ENCODE measurements at regions not wholly inside any gene's neighbourhood (a gene's known extent, or its start where the extent isn't known, plus 50 kb on each side); places are given as distances from the start of the nearest gene placed in this dataset.

DNA sequence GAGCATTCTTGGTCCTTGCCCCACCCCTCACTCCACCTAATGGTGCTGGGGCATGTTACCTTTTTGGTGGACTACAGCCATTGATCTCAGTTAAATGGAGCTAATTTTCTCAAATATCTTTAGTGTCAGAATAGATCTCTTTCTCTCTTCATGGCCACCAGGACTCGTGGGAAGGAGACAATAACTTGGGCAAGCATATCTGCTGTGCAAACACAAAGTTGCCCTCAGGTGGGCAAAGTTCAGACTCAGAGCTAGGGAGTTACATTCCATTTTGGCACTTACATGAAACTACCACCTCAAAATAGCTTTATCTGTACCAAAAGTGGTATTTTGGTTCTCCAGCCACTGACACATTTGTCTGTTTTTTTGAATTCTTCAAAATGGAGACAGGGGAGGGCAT, 671.9 kb upstream of the KLF4 start:
- no peaks in the 10 kb centered on the region for H3K27me3 ChIP-seq (ENCODE audit: control insufficient read depth in 5 of 5, insufficient read depth in 4 of 5, low read length in 5 of 5)
- H3K4me3 ChIP-seq (ENCODE audit: low read depth in 1 of 5, low read length in 5 of 5), result no peak overlapping the region
- no peak overlapping the region for H3K9ac ChIP-seq (ENCODE audit: low read length in 5 of 5)
- no peak overlapping the region for H3K27ac ChIP-seq (ENCODE audit: low read depth, low read length)
- H3K9me3 ChIP-seq (ENCODE audit: control insufficient read depth in 5 of 5, low read length in 5 of 5), result no peaks in the 10 kb centered on the region
- H3K36me3 ChIP-seq (ENCODE audit: control insufficient read depth in 5 of 5, insufficient read depth in 5 of 5, low read length in 5 of 5), result no peaks in the 10 kb centered on the region
- peaks cover 0 to 6% (median 2%) of the 10 kb centered on the region in 5 donors for H3K4me1 ChIP-seq (ENCODE audit: control insufficient read depth in 5 of 5, insufficient read depth in 5 of 5, low read length in 5 of 5)

DNA sequence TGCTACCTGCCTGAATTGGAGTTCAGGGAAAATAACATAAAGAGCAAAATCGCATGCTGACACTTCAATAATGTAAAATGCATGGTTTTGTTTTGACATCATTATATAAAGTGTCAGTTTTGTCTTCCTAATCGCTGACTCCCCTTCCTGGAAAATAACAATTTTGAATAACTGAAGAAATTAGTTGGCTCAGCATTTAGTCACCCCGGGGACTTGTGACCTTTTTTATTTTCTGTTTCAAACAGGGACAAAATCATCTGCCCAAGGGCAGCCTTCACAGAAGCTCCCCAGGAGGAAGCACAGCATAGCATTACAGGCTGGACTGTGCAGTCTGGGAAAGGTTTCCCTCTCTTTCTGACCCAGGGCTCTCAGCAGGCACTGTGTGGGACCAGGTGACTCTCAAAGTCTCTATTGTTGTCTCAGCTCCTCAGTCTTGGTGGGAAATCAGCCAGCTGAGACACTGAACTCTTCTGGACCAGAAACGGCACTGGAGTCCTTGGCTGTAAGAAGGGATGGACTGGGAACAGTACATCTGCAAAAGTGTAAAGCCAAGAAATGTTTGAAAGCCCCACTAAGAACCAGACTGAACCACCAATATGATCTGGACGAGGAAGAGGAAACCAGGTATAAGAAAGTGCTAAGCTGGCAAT, 671.3 kb upstream of the KLF4 start:
- Histone ChIP-seq H3K9me3 (ENCODE audit: control insufficient read depth in 5 of 5, low read length in 5 of 5) (no peaks in the 10 kb centered on the region), H3K27ac (ENCODE audit: low read depth, low read length) (no peak overlapping the region), H3K9ac (ENCODE audit: low read length in 5 of 5) (no peak overlapping the region), H3K4me3 (ENCODE audit: low read depth in 1 of 5, low read length in 5 of 5) (no peak overlapping the region), H3K27me3 (ENCODE audit: control insufficient read depth in 5 of 5, insufficient read depth in 4 of 5, low read length in 5 of 5) (no peaks in the 10 kb centered on the region), H3K4me1 (ENCODE audit: control insufficient read depth in 5 of 5, insufficient read depth in 5 of 5, low read length in 5 of 5) (peaks cover 0 to 6% (median 2%) of the 10 kb centered on the region in 5 donors), H3K36me3 (ENCODE audit: control insufficient read depth in 5 of 5, insufficient read depth in 5 of 5, low read length in 5 of 5) (no peaks in the 10 kb centered on the region)

DNA sequence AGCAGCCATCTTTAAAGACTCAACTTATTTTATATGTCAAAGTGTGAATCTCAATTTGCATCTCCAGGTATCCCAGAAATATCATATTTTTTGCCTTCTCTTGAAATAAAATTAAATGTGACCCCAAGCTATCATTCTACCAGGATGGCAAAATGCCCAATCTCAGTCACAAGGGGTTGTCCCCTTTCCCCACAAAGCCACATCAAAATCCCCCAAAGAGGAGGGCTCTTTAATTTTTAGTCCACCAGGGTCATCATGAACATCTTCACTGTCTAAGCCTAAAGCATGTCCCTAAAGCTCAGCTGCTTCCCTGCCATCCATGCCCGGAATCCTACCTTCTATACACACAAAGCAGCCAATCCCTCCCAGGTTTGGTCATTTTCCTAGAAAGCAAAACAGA, 670.5 kb upstream of the KLF4 start:
- no peaks in the 10 kb centered on the region for H3K9me3 ChIP-seq (ENCODE audit: control insufficient read depth in 5 of 5, low read length in 5 of 5)
- no peaks in the 10 kb centered on the region for H3K27me3 ChIP-seq (ENCODE audit: control insufficient read depth in 5 of 5, insufficient read depth in 4 of 5, low read length in 5 of 5)
- H3K4me1 ChIP-seq (ENCODE audit: control insufficient read depth in 5 of 5, insufficient read depth in 5 of 5, low read length in 5 of 5), result peaks cover 0 to 6% (median 2%) of the 10 kb centered on the region in 5 donors
- no peak overlapping the region for H3K27ac ChIP-seq (ENCODE audit: low read depth, low read length)
- H3K9ac ChIP-seq (ENCODE audit: low read length in 5 of 5), result no peak overlapping the region
- no peaks in the 10 kb centered on the region for H3K36me3 ChIP-seq (ENCODE audit: control insufficient read depth in 5 of 5, insufficient read depth in 5 of 5, low read length in 5 of 5)
- no peak overlapping the region for H3K4me3 ChIP-seq (ENCODE audit: low read depth in 1 of 5, low read length in 5 of 5)

DNA sequence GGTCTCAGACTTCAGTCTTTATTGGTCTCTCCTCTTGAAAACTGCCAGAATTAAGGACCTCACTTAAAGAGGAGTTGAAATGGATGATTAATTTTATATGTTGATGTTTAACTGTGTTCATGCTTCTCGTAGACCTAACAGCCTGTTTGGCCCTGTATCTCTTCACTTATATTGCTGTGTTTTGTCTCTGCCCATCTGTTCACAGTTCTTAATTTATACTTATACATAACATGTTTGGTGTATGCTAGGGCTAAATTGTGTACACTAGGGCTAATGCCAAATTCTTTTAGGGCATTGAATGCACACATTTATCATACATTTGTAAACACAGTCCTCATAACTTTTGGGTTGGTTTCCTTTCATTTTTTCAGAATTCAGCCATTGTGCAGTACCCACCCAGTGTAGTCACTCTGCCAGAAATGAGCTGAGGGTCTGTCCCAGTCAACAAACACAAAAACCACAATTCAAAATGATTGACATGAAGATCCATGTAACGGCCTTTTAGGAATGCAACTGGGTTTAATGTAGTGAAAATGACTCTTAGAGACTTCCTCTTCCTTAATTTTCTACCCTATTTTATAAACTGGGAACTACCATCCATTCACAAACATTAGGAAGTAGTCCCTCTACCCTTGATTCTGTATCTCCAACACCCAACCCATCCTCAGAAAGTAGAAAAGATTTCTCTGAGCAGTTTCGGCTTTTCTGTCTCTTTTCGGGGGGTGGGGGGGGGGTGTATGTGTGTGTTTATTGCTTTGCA, 668.8 kb upstream of the KLF4 start:
- no peaks in the 10 kb centered on the region for H3K27me3 ChIP-seq (ENCODE audit: control insufficient read depth in 5 of 5, insufficient read depth in 4 of 5, low read length in 5 of 5)
- no peak overlapping the region for H3K27ac ChIP-seq (ENCODE audit: low read depth, low read length)
- H3K9ac ChIP-seq (ENCODE audit: low read length in 5 of 5), result no peak overlapping the region
- H3K9me3 ChIP-seq (ENCODE audit: control insufficient read depth in 5 of 5, low read length in 5 of 5), result no peaks in the 10 kb centered on the region
- no peaks in the 10 kb centered on the region for H3K36me3 ChIP-seq (ENCODE audit: control insufficient read depth in 5 of 5, insufficient read depth in 5 of 5, low read length in 5 of 5)
- no peak overlapping the region for H3K4me3 ChIP-seq (ENCODE audit: low read depth in 1 of 5, low read length in 5 of 5)
- peaks cover 0 to 8% (median 2%) of the 10 kb centered on the region in 5 donors for H3K4me1 ChIP-seq (ENCODE audit: control insufficient read depth in 5 of 5, insufficient read depth in 5 of 5, low read length in 5 of 5)

DNA sequence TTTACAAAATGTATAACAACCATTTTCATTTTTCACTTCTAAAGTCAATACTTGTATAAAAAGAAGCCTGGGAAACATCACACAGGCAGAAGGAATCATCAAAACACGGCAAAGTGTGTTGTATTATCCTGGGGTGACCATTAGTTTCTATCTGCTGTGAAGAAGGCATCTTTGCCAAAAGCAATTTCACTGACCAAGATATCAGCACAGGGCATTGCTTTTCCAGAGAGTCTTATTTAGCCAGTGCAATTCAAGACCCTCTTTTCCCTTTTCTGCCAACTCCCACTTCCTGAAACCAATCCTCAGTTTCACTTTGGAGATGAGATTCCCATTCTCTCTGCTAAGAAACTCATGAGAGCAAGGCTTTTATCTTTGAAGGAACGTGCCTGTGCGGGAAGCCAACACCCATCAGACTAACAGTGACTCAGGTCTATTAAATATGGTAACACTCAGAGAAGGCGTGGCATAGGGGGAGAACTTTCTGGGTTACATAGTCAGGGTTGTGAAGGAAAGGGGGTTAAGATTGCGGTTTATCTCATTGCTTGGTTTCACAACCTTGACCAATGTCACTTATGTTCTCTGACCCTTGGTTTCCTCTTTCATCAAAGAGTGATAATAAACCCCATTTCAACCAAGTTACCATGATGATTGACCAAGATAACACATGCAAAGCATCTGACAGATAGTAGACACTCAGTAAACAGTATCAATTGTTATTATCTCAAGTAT, 666.9 kb upstream of the KLF4 start:
- Histone ChIP-seq H3K4me3 (ENCODE audit: low read depth in 1 of 5, low read length in 5 of 5) (no peak overlapping the region), H3K27me3 (ENCODE audit: control insufficient read depth in 5 of 5, insufficient read depth in 4 of 5, low read length in 5 of 5) (no peaks in the 10 kb centered on the region), H3K9ac (ENCODE audit: low read length in 5 of 5) (no peak overlapping the region), H3K27ac (ENCODE audit: low read depth, low read length) (no peak overlapping the region), H3K9me3 (ENCODE audit: control insufficient read depth in 5 of 5, low read length in 5 of 5) (no peaks in the 10 kb centered on the region), H3K36me3 (ENCODE audit: control insufficient read depth in 5 of 5, insufficient read depth in 5 of 5, low read length in 5 of 5) (no peaks in the 10 kb centered on the region), H3K4me1 (ENCODE audit: control insufficient read depth in 5 of 5, insufficient read depth in 5 of 5, low read length in 5 of 5) (peaks cover 0 to 13% (median 2%) of the 10 kb centered on the region in 5 donors)

- H3K27me3 ChIP-seq (ENCODE audit: control insufficient read depth in 5 of 5, insufficient read depth in 4 of 5, low read length in 5 of 5), result no peaks in the 10 kb centered on the region
- H3K27ac ChIP-seq (ENCODE audit: low read depth, low read length), result no peak overlapping the region
- no peak overlapping the region for H3K9ac ChIP-seq (ENCODE audit: low read length in 5 of 5)
- H3K9me3 ChIP-seq (ENCODE audit: control insufficient read depth in 5 of 5, low read length in 5 of 5), result no peaks in the 10 kb centered on the region
- no peak overlapping the region for H3K4me3 ChIP-seq (ENCODE audit: low read depth in 1 of 5, low read length in 5 of 5)
- no peaks in the 10 kb centered on the region for H3K36me3 ChIP-seq (ENCODE audit: control insufficient read depth in 5 of 5, insufficient read depth in 5 of 5, low read length in 5 of 5)
- peaks cover 4 to 31% (median 19%) of the 10 kb centered on the region in 5 donors for H3K4me1 ChIP-seq (ENCODE audit: control insufficient read depth in 5 of 5, insufficient read depth in 5 of 5, low read length in 5 of 5)
Measured at GRCh38 chr9:108153416-108153815, 663.8 kb upstream of the KLF4 start.

- Histone ChIP-seq H3K4me1 (ENCODE audit: control insufficient read depth in 5 of 5, insufficient read depth in 5 of 5, low read length in 5 of 5) (peaks cover 4 to 31% (median 19%) of the 10 kb centered on the region in 5 donors), H3K9ac (ENCODE audit: low read length in 5 of 5) (no peak overlapping the region), H3K27me3 (ENCODE audit: control insufficient read depth in 5 of 5, insufficient read depth in 4 of 5, low read length in 5 of 5) (no peaks in the 10 kb centered on the region), H3K27ac (ENCODE audit: low read depth, low read length) (no peak overlapping the region), H3K9me3 (ENCODE audit: control insufficient read depth in 5 of 5, low read length in 5 of 5) (peaks cover 0 to 2% (median 0%) of the 10 kb centered on the region in 5 donors), H3K36me3 (ENCODE audit: control insufficient read depth in 5 of 5, insufficient read depth in 5 of 5, low read length in 5 of 5) (no peaks in the 10 kb centered on the region), H3K4me3 (ENCODE audit: low read depth in 1 of 5, low read length in 5 of 5) (peak overlapping the region in 1 of 5 donors; percentile 17)
Measured at GRCh38 chr9:108150736-108151586, 661.4 kb upstream of the KLF4 start.

DNA sequence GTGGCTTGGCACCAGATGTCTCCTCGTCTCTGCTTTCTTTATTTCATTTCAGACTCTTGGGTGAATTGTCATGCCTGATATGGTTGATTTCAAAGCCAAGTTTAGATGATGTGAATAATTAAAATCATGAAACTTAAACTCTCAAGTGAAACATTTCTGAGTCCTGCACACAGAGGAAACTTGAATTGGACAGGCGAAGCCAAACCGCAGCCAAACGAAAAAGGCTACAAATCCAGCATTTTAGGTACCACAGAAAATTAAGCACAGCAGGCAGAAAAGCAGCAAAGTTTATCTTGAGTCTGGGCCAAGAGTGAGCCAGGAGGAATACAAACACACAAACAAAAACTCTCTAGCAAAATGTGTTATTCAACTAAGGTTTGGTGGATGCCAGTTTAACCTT, 659.8 kb upstream of the KLF4 start:
- Histone ChIP-seq H3K27ac (ENCODE audit: low read depth, low read length) (no peak overlapping the region), H3K9me3 (ENCODE audit: control insufficient read depth in 5 of 5, low read length in 5 of 5) (peaks cover 0 to 2% (median 0%) of the 10 kb centered on the region in 5 donors)

DNA sequence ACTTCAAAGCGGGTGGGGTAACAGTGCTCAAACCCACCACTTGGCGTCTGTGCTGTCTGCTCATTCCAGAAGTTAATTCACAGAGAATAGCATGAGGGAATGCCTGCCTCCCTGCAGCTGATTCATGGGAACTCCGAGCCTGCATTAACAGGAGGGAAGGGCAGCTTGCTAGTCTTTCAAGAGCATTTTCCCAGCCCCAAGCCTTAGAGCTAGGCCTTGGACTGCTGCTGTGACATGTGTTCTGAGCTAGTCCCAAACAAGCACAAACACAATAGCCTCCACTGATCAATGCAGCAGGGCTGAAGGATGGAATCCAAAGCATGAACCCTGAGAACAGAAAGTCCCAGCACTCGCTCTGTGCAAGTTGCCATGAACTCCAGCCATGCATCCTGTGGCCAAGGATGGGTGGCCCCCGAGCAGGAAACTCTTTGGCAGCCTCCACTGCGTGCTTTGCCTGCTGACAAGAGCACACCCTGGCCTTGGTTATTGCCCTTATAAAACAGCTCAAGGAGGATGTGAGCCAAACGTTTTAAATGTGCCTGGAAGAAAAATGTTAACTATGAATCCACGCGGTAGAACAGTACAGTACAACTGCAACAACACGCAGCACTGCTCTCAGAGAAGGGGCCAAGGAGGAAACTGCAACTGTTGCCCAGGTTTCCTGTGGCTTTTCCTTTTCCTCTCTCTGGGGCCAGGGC, 653.1 kb upstream of the KLF4 start:
- peaks cover 0 to 2% (median 0%) of the 10 kb centered on the region in 5 donors for H3K9me3 ChIP-seq (ENCODE audit: control insufficient read depth in 5 of 5, low read length in 5 of 5)
- no peaks in the 10 kb centered on the region for H3K36me3 ChIP-seq (ENCODE audit: control insufficient read depth in 5 of 5, insufficient read depth in 5 of 5, low read length in 5 of 5)
- H3K4me3 ChIP-seq (ENCODE audit: low read depth in 1 of 5, low read length in 5 of 5), result peak overlapping the region in 2 of 5 donors; percentile 1 to 35
- peak overlapping the region; percentile 38 for H3K27ac ChIP-seq (ENCODE audit: low read depth, low read length)
- H3K4me1 ChIP-seq (ENCODE audit: control insufficient read depth in 5 of 5, insufficient read depth in 5 of 5, low read length in 5 of 5), result peaks cover 8 to 24% (median 17%) of the 10 kb centered on the region in 5 donors
- H3K27me3 ChIP-seq (ENCODE audit: control insufficient read depth in 5 of 5, insufficient read depth in 4 of 5, low read length in 5 of 5), result no peaks in the 10 kb centered on the region
- H3K9ac ChIP-seq (ENCODE audit: low read length in 5 of 5), result no peak overlapping the region

More for the DNA sequence above, 659.8 kb upstream of the KLF4 start:
- Histone ChIP-seq H3K36me3 (ENCODE audit: control insufficient read depth in 5 of 5, insufficient read depth in 5 of 5, low read length in 5 of 5) (no peaks in the 10 kb centered on the region), H3K4me1 (ENCODE audit: control insufficient read depth in 5 of 5, insufficient read depth in 5 of 5, low read length in 5 of 5) (peaks cover 4 to 31% (median 19%) of the 10 kb centered on the region in 5 donors), H3K4me3 (ENCODE audit: low read depth in 1 of 5, low read length in 5 of 5) (no peak overlapping the region), H3K9ac (ENCODE audit: low read length in 5 of 5) (no peak overlapping the region), H3K27me3 (ENCODE audit: control insufficient read depth in 5 of 5, insufficient read depth in 4 of 5, low read length in 5 of 5) (no peaks in the 10 kb centered on the region)

Measured in subcutaneous abdominal adipose tissue (tissue), 5 donors.